Inferior parietal cortex (tissue), 1 donor: ENCODE measurements at regions not wholly inside any gene's neighbourhood (a gene's known extent, or its start where the extent isn't known, plus 50 kb on each side); places are given as distances from the start of the nearest gene placed in this dataset.
"Not testable (repeated sequence)": the region's sequence is repeated elsewhere in the genome, so short reads cannot be mapped to it uniquely, and the experiment has no call there.

Experiments used
- DNase-seq: peaks from one replicate; pipeline ENCODE4 v3.0.0-alpha.2; 2016; ENCODE audit errors: extremely low spot score

DNA sequence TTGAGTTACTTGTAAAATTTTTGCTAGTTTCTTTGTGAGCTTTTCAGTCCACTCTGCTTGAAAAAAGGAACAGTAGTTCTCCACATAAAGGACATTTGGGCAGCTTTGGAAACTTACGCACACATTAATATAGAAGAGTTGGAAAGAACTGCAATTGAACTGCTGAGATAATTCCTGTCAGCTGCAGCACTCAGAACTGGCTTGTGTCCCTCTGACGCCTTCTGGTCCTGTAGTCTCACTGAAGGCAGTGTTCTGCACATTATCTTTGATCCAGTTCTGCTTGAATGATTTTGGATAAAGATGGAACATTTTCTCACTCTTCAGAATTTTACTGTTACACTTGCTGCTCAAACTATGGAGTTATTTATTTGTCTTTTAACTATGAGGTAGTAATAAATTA lies 901.9 kb downstream of the OTOL1 start:
- DNase-seq = peak; percentile 8

GRCh38 chr3:162400697-162401096 lies 904.1 kb downstream of the OTOL1 start:
- DNase-seq = no peak

DNA sequence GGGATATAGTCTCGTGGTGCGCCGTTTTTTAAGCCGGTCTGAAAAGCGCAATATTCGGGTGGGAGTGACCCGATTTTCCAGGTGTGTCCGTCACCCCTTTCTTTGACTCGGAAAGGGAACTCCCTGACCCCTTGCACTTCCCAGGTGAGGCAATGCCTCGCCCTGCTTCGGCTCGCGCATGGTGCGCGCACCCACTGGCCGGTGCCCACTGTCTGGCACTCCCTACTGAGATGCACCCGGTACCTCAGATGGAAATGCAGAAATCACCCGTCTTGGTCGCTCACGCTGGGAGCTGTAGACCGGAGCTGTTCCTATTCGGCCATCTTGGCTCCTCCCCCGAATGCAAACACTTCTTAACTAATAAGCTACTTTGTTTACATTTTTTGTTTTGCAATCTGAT lies 914.9 kb downstream of the OTOL1 start:
- DNase-seq = not testable (repeated sequence)

DNA sequence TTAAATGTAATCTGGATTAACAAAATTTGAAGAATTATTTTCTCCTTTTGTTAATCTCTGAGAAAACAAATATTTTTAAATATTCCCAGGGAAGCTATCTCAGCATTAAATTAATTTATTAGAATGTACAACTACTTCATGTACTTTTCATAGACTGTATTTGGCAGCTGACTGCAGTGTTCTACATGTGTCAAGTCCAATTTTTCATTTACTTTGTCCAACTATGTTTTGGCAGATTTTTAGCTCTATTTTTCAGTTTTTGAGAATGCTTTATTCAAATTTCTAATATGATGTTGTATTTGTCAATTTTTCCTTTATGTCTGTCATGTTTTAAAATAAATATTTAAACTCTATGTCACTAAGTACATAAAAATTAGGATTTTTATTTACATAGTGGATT lies 925.1 kb downstream of the OTOL1 start:
- DNase-seq = no peak

DNA sequence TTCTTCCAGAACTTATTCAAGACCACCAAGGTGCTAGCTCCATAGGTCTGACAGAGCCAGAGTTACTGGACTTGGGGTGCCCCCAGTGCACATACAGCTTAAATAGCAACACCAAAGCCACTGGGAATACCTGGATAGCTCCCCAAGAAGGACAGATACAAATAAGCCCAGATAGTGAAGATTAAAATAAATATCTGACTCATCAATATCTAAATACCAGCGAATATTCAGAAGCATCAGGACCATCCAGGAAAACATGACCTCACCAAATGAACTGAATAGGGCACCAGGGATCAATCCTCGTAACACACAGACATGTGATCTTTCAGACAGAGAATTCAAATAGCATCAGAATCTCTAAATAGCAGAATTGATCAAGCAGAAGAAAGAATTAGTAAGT lies 931.6 kb downstream of the OTOL1 start:
- no peak for DNase-seq

DNA sequence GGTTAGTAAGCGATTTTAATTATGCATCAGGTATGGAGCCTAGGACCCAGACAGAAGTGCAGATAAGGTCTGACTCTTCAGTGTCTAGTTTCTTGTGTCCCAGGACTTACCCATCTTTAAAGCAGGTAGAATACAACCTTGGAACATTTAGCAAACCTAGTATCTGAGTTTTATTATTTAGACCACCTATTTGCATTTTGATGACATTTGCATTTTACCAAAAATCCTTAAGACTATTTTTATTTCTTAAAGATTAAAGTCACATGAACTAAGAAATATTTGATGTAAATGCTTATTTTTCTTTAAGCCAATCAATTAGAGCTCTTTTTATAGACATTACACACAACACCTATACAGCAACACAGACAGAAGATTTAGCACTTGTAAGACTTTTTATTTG lies 939.1 kb downstream of the OTOL1 start:
- DNase-seq = no peak

GRCh38 chr3:162436826-162437225 lies 940.2 kb downstream of the OTOL1 start:
- DNase-seq = no peak

- DNase-seq = no peak
Measured at GRCh38 chr3:162437480-162437879, 940.9 kb downstream of the OTOL1 start.

- DNase-seq = no peak
Measured at GRCh38 chr3:162441716-162442115, 945.1 kb downstream of the OTOL1 start.

DNA sequence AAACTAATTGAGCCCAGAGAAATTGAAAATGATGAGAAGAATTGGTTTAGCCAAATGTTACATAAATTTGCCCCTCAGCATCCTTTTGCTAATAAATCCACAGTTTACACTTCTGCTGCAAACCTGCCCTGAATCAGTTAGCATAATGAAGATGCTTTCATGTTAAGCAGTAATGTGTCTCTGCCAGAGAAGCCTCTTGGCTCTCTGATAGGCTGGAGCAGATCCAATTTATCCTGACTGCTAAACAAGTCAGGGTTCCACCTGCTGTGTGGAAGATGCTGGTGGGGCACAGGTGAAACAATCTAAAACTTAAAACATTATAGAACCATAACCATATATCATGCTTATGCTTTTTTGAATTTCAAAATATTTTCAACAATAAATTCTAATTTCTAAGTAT lies 946.8 kb downstream of the OTOL1 start:
- no peak for DNase-seq

DNA sequence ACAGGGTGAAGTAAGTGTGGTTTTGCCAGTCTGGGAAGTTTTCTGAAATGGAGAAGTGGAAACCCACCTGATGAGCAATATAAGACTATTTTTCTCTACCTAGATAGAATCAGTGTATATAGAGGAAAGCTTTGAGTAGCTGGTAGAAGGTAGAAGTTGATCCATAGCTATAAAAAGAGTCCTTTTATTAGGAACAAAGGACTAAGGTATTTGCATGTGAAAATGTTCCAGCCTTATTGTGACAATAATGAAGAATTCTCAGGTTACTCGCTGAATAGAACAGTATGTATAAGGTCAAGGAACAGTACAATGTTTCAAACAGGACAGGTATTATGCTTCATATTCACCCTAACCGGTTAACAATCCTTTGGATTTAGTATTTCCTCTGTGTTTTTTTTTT lies 972.2 kb downstream of the OTOL1 start:
- no peak for DNase-seq

GRCh38 chr3:162487138-162487537 lies 990.5 kb downstream of the OTOL1 start:
- DNase-seq = no peak

DNA sequence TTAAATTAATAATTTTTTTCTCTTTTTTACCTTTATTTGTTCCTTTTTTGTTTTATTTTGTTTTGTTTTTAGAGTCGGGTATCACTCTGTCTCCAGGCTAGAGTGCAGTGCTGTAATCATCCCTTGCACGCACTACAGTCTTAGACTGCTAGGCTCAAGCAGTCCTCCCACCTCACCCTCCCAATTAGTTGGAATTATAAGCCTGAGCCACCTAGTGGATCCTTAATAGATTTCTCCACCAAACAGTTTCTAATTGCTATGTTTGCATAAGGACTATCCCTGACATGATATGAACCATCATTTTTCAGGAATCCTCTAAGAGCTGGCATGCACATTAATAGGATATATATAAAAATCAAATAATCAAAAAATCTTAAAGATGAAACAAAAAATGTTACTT lies 993.2 kb downstream of the OTOL1 start:
- no peak for DNase-seq

DNA sequence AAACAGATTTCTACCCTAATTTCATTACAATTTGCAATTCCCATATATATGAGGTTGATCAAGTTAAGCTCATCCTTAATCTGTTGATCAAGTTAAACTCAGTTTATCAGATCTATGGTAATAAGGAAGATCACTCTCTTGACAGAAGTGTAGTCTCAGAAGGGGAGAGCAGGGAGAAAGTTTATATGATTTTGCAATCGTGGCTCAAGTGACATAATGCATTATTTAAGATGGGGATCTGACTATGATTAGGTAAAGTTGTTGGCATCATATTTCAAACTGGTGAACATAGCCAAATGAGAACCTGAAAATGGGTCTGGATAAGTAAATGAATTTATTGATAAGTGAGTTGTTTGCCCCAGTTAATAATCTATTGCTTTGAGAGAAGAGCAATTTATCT lies 995.3 kb downstream of the OTOL1 start:
- no peak for DNase-seq

DNA sequence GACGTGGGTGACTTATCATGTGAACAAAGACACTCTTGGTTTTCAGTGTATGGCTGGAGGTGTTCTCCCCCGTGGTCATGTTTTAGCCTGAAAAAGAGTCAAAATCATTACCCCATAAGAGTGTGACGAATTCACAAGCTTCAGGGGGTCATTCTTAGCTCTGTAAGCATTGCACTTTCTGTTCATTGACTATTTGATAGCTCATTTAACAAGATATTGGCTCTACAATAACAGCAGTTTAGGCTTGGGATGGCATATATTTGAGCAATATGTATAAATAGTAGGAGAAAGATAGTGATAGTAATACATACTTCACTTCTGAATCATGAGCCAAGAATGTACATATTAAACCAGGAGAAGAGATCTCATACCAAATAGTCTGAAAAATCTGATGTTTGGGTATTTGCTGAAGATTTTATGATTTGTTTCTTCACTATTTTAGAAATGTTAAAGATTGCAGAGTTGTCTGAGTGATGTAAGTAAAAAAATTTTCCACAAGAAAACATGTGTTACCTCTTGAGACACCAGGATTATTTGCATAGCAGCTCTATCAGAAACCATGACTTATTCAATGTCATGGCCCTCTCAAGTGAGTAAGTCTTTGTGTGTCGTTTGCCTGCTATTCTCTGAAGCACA lies 996.0 kb downstream of the OTOL1 start:
- DNase-seq = no peak

DNA sequence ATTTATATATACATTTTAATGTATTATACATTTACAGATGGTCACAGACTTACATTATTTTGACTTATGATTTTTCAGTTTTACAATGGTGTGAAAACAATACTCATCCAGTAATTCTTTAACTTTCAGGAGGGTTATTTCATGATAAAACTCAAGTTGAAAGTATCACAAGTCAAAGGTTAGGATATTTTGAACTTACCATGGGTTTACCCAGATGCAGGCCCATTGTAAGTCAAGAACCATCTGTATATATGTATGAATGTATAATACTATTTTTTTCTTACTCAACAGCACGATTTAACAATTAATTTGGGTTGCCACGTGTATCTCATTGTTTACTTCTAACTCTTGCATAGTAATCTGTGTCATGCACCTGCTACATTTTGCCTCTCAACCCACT lies 1002.0 kb downstream of the OTOL1 start:
- DNase-seq = no peak

GRCh38 chr3:162507397-162507796 lies 1010.8 kb downstream of the OTOL1 start:
- DNase-seq = no peak

DNA sequence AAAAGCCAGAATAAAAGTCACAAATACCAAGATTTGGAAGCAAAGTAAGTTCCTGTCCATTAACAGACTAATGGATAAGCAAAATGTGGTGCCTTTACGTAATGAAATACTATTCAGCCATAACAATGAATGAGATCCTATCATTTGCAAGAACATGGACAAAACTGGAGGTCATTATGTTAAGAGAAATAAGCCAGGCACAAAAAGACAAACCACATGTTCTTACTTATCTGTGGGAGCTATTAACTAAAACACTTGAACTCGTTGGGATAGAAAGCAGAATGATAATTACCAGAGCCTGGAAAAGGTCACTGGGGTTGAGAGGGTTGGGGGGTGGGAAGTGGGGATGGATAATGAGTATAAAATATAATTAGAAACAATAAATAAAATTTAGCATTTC lies 1015.9 kb downstream of the OTOL1 start:
- DNase-seq = no peak

- no peak for DNase-seq
Measured at GRCh38 chr3:162517110-162517509, 1020.5 kb downstream of the OTOL1 start.

DNA sequence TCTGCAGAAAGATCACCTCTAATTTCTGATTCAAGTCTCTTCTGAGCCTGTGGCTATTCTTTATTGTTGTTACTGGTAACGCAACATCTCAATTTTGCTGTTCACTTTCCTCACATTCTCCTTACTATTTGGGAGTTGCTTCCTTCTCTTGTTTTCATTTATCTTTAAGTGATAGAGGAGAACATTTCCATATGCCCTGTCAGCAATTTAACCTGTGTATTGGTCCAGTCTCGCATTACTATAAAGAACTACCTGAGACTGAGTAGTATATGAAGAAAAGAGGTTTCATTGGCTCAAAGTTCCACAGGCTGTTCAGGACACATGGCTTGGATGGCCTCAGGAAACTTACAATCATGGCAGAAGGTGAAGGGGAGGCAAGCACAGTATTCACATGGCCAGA lies 1025.1 kb downstream of the OTOL1 start:
- no peak for DNase-seq

GRCh38 chr3:162525066-162525742 lies 1028.6 kb downstream of the OTOL1 start:
- peak; percentile 8 for DNase-seq

- DNase-seq = no peak
Measured at GRCh38 chr3:162525771-162526170, 1029.2 kb downstream of the OTOL1 start.

DNA sequence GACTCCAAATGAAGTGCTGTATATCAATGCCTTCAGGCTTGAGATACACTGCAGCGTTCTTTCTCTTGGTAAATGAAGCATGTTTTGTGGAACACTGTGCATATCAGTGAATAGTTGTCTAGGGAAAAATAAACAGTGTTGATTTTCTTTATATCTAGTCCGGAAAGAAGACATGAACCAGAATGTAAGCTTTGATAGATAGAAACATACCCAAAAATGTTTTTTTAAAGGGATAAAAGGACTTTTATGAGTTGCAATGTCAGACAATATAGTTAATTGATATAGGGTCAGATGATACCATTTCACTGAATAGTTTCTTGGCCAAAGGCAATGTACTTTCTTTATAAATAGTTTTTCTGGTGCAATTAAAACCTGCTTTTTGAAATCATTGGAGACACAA lies 1037.8 kb downstream of the OTOL1 start:
- DNase-seq = no peak

- DNase-seq = no peak
Measured at GRCh38 chr3:162538491-162538890, 1041.9 kb downstream of the OTOL1 start.
